Activated CD4-positive, alpha-beta T cell treated with anti-CD3 and anti-CD28 coated beads for 24 hours (primary cell): ENCODE measurements at regions not wholly inside any gene's neighbourhood (a gene's known extent, or its start where the extent isn't known, plus 50 kb on each side); places are given as distances from the start of the nearest gene placed in this dataset.

Source experiments
- DNase-seq, 2 donors: peaks; one replicate each; pipeline ENCODE4 v3.0.0-alpha.2; 2020; ENCODE audit warnings: low read depth in 2 of 2

DNA sequence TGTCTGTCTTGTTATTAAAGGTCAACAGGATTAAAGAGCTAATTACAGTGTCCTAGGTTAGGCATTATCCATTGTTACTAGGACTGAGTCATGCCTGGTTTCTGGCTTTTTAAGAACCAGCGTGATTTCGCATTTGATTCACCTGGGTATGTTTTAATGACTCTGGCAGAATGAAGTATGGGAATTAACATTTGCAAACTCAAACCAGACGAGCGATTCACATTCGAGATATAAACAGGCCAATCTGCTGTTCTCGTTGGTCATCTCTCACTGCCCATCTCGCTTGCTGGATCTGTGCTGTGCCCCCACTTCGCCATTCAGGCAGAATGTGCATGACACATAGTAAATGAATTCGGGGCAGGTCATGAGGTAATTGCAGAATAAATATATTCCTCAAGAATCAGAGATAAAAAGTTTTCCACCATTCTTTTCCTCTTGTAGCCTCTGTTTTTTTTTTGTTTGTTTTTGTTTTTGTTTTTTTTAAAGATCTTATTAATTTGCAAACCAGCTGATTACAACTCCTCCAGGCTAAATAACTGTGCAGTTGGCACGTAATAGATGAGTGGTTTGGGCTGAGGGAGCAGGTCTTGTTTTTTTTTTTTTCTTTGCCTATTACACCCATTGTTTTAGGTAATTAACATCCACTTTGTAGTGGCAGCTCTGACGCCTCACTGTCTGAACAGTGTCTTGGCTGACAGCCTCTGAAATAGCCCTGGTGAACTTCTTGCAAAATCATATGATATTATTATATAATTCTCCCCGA is 313.5 kb upstream of the MSX2 start:
- DNase-seq = no peak

GRCh38 chr5:174411479-174411819 is 312.9 kb upstream of the MSX2 start:
- no peak for DNase-seq

- no peak for DNase-seq
Measured at GRCh38 chr5:174412374-174412773, 312.0 kb upstream of the MSX2 start.

- no peak for DNase-seq
Measured at GRCh38 chr5:174412941-174413340, 311.4 kb upstream of the MSX2 start.

- no peak for DNase-seq
Measured at GRCh38 chr5:174413567-174414314, 310.6 kb upstream of the MSX2 start.

GRCh38 chr5:174414315-174414710 is 310.1 kb upstream of the MSX2 start:
- DNase-seq = no peak

DNA sequence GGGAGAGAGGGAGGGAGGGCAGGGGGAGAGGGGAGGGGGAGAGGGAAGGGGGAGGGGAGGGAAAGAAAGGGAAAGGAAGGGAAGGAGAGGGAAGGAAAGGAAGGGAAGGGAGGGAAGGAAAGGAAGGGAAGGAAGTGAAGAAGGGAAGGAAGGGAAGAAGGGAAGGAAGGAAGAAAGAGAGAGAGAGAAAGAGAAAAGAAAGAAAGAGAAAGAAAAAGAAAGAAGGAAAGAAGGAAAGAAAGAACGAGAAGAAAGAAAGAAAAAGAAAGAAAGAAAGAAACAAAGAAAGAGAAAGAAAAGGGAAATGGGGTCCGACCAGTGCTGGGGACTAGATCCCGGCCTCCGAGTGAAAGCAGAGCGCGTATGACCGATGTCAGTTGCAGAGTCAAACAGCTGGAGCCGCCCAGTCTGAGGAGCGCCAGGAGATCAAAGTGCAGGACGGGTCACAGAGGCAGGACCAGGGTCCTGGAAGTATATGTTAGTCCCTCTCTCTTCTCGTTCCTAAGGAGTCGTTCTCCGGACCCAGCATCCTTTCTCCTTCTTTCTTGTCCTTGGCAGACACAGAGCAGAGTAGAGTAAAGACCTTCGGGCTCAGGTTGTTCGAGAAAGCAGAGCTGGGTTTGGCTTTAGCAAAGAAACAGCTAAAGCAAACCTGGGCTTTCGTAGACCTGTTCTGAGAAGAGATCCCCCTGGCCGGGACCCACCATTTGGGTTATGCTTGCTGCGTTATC is 305.4 kb upstream of the MSX2 start:
- no peak for DNase-seq

DNA sequence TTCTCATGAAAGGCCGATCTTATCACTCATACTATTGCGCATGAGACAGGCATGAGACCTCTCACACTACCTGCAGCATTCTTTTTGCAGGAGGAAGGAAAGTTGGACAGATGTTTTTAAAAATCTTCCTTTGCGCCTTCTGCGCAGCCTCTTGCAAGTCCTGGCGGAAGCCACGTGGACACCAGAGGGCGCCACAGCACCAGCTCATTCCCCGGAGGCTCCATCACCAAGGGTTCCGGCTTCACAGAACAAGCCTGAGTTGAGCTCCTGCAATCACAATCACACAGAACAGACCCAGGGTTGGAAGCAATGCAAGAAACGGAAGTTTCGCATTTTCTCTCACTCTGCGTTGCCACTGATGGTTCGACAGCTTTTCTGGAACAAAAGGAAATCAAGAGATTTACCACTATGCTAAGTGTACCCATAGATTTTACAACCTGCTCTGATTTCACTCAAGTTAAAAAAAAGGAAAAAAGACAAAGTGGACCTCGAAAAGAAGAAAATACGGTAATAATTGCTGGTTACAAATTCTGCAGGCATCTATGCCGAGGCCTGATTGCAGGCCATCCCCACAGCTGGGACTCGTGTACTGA is 304.7 kb upstream of the MSX2 start:
- DNase-seq = peak; percentile 56 to 75

- DNase-seq = no peak
Measured at GRCh38 chr5:174420651-174421407, 303.6 kb upstream of the MSX2 start.

DNA sequence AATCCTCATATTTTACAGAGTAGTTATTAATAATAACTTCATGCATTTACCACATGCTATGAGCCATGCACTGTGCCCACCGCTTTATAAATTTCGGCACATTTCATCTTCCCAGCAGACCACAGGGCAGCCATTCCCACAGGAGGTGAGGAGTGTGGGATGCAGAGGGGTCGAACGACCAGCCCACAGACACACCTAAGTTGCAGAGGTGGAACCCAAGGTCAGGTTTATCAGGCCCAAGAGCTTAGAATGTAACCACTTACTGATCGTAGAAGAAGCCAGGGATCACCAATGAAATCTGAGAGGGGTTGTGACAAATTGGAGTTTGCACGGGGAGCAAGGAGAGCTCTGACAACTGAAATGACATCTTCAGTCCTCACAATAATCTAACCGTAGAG is 303.0 kb upstream of the MSX2 start:
- DNase-seq = no peak

DNA sequence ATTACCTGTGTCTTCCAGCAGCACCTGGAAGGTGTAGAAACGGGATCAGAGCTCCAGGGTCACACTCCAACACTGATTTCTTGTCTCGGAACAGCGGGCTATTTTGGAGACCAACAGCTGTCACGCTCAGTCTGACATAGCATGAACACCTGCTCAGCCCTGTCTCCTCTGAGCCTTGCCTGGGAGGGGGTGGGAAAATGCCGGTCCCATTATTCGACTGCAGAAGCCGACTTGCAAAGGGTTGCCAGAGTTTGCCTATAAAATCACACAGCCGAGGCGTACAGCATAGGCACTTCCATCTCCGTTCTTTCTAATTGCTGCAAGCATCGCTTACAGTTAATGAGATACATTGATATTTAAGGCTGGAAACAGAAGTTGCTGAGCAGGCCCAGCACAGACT is 300.8 kb upstream of the MSX2 start:
- DNase-seq = no peak

DNA sequence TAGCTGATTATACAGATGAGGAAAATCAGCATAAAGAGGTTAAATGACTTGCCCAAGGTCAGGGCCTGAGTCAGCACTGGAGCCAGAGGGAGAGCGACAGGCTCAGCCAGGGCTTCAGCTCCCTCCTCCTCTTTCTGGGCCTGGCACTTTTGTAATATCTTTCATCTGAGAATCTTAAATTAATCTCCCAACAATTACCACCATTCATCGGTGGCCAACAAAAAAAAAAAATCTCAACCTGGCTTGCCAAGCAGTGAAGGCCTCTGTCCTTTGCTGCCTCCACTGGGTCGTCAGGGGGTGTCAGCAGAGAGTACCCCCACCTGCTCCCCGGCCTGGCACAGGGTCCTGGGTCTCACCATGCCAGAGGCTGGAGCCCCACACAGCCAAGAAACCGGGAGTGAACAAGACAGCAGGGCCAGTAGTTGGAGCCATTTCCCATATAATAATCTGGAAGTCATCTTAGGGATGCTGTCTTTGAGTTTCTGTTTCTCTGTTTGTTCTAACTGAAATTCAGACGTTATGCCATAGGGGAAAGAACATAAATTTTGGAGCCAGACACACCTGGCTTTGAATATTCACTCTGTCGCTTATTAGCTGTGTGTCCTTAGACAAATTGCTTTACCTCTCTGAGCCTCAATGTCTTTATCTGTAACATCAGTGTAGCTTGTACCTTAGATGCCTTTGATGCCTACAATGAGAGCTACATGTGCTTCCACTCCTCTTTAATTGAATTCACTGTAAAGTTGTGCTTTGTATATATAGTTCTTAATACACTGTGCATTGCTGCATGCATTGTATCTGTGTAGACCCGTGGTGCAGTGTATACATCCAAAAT is 299.9 kb upstream of the MSX2 start:
- DNase-seq = no peak

- no peak for DNase-seq
Measured at GRCh38 chr5:174425271-174425963, 299.0 kb upstream of the MSX2 start.

DNA sequence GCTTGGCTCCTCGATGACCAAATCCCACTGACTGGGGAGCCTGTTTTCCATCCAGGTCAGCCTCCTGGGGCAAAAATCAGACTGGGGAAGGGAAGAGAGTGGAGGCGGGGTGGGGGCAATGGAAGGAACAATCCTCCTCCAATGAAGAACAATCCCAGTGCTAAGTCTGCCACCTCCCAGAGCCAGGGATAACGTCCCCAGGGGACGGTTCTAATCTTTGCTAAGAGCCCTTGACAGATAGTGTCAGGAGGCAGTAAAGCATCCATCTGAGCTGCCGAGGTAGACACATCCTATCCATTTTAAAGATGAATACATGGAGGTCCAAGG is 298.5 kb upstream of the MSX2 start:
- DNase-seq = no peak

- no peak for DNase-seq
Measured at GRCh38 chr5:174426388-174426787, 298.0 kb upstream of the MSX2 start.

GRCh38 chr5:174426851-174427250 is 297.5 kb upstream of the MSX2 start:
- DNase-seq = no peak

DNA sequence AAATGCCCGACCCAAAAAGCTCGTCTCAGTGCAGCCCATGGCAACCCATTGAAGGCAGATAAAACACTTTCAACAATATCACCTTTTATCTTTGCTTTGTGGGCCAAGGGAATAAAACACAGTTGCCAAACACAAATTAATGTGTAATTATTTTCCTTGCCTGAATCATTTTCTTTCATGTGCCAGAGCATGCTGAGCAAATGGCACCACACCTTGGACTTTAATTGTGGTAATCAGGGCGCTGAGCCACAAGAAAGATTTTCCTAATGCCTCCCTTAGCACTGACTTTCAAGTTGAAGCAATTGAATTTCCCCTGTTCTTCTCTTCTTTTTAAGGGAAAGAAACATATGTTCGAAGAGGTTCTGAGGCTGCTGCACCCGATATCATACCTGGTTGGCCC is 297.1 kb upstream of the MSX2 start:
- no peak for DNase-seq

GRCh38 chr5:174428895-174429294 is 295.5 kb upstream of the MSX2 start:
- DNase-seq = no peak

DNA sequence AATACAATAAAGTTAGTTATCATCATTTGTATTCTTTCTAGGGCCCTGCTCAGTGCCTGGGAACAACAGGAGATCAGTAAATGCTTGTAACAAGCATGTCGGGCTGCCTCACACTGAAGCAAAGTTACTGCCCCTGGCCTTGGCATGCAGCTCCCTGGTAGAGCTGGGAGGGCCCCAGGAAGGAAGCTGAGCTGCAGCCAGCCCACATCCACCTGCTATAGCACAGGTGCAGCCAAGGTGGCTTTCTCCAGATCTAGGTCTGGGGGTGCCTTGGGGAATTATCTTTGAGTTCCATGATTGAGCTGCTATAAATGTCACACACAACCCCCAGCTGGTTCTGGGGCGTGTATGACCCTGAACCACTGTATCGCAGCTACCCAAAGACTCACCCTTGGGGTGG is 293.4 kb upstream of the MSX2 start:
- no peak for DNase-seq

GRCh38 chr5:174431504-174431903 is 292.9 kb upstream of the MSX2 start:
- no peak for DNase-seq
